ENCODE measurements at regions not wholly inside any gene's neighbourhood (a gene's known extent, or its start where the extent isn't known, plus 50 kb on each side); places are given as distances from the start of the nearest gene placed in this dataset.
"Not testable (repeated sequence)": the region's sequence is repeated elsewhere in the genome, so short reads cannot be mapped to it uniquely, and the experiment has no call there.

DNA sequence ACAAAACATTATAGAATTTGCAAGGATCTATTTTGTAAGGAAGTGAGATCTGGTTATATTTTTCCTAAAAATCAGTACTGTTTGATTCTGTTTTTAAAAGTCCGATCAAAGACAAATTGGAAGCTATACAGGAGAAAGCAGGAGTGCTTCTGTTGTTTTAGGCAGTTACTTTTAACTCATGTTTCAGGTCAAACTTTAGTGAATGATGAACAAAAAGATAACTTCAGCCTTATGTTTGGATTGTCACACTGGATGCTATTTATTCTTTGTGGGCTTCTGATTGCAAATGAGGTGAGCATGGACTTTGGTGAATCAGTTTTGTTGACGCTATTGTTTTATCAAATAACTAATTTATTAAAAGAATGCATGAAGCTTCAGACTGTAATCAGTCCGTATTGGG, 228.7 kb upstream of the SLC35B3 start:
- no peak for DNase-seq (ENCODE audit: low read depth in 2 of 2)

DNA sequence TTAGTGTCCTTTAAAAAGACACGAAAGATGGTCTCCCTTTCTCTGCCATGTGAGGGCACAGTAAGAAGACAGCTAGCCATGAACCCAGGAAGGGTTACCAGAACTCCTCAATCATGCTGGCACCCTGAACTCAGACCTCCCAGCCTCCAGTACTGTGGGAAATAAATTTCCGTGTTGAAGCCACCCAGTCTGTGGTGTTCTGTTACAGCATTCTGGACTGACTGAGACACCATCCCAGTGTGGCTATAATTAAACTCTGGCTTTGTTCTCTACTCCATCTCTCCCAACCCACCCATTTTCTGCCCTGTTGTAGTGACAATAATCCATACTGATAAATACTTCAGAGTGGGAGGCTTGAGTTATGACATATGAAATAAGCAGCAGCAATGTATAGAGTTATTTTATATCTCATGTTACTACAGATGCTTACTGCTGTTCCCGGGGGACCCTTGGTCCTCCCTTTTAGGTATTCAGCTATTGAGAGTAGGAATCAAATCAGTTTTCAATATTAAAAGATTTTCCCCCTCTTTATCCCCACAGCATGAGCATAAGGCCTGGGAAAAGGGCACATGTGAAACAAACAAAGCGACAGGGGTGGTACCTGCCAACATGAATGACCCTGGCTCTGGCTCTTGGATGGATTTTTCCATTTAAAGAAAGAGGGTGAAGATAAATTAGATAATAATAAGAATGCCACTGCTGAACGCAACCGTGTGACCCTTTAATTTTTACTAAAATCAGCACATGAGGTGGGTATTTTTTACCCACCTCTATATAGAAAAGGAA, 224.3 kb upstream of the SLC35B3 start:
- no peak for DNase-seq (ENCODE audit: low read depth in 2 of 2)

DNA sequence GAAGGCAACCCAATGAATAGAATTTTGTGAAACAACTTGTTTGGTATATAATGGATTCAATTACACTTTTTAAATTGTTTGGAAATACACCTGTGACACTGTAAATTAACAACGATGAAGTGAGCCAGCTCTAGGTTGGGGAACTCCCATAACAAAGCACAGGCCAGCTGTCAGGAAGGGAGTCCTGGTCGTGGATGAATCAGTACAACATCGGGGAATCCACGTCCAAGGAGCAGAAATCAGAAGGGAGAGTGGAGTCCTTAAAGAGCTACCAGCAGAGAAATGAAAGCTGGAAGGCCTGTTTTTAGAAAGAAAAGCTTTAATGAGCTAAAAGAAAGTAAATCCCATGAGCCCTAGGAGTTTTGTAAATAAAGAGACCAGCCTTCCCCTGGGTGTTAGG, 223.1 kb upstream of the SLC35B3 start:
- no peak for DNase-seq (ENCODE audit: low read depth in 2 of 2)

DNA sequence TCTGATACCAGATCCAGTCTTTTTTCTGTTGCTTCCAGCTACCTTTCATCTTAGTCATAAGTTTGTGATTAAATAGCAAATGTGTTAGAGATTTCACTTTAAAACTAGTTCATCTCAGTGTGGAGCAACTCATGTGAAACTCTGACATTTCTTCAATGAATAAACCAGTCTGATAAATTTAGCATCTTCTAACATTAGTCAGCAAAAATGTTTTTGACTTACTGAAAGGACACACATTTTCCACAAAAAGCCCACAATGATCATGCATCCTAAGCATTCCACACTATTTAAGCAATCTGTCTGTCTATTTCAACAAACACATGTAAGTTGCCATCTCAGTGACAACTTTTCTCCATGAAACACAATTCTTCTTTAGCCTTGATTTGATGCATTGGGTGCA, 222.2 kb upstream of the SLC35B3 start:
- no peak for DNase-seq (ENCODE audit: low read depth in 2 of 2)

DNA sequence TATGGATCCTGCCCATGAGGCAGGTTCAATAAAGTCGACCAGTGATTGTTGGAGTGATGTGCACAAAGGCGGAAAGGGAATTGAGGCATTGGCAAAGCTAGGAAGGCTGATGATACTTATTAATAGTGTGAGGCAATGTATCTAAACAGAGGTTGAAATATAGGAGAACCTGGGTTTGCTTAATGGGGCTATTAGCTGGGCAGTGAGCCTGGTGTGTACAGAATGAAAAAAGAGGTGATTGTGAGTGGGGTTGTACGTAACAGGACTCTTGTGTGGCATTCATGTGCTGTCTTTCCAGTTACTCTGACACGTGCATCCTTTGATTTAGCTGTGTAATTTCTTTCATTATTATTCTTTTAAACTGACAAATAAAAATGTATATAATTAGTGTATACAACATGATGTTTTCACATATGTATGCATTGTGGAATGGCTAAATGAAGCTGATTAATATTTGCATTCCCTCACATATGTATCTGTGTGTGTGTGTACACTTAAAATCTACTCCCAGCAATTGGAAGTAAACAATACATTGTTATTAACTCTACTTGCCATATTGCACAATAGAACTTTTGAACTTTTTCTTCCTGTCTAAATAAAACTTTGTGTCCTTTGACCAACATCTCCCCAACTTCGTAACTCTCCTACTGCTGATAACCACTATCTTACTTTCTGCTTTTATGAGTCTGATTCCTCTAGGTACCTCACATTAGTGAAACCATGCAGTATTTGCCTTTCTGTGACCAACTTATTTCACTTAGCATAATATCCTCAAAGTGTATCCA, 220.5 kb upstream of the SLC35B3 start:
- no peak for DNase-seq (ENCODE audit: low read depth in 2 of 2)

DNA sequence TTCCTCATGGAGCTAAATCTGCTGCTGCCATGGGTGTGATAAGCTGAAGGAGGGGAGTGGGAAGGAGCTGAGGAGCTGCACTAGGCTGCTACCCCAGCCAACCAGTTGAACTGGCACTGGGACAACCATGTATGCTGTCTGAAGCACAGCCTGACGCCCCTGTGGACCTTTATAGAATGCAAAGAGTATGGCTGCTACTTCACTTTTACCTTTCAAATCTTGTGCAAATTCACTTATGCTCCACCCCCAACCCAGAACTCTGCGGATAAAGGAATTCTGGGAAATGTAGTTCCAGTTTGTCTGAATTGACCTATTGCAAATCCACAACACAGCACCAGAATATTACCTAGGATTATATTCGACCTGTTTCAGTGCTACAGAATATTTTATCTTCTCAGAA, 217.4 kb upstream of the SLC35B3 start:
- no peak for DNase-seq (ENCODE audit: low read depth in 2 of 2)

DNA sequence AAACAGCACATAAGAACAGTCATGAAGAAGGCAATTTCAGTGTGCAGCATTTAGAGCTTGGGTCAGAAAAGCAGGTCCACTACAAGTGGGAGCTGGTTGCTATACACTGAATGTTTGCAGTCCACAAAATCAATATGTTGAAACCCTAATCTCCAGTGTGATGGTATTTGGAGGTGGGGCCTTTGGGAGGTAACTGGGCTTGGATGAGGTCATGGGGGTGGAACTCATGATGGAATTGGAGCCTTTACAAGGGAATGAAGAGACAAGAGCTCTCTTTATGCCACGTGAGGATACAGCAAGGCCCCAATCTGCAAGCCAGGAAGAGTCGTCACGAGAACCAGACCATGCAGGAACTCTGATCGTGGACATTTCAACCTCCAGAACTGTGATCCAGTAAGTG, 216.7 kb upstream of the SLC35B3 start:
- DNase-seq (ENCODE audit: low read depth in 2 of 2), result no peak

DNA sequence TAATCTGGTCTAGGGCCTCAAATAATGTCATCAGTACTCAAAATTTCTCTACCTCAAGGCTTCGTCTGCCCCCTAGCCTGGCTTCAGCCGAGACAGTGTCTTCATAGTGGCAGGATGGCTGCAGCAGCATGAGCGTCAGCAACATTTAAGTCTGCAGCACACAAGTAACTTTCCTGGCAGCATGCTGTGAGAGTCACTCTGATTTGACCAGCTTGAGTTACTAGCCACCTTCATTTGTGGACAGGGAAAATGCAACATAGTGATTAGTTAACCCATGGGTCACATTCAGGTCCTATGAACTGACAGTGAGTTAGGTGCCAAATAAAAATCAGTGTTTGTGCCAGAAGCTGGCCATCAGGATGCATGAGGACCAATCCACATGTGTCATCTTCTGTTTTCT, 209.9 kb upstream of the SLC35B3 start:
- DNase-seq (ENCODE audit: low read depth in 2 of 2), result no peak

DNA sequence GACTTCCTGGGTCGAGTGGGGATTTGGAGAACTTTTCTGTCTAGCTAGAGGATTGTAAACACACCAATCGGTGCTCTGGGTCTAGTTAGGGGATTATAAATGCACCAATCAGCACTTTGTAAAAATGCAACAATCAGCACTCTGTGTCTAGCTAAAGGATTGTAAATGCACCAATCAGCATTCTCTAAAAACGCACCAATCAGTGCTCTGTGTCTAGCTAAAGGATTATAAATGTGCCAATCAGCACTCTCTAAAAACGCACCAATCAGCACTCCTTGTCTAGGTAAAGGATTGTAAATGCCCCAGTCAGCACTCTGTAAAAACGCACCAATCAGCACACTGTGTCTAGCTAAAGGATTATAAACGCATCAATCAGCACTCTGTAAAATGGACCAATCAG, 209.0 kb upstream of the SLC35B3 start:
- no peak for DNase-seq (ENCODE audit: low read depth in 2 of 2)

DNA sequence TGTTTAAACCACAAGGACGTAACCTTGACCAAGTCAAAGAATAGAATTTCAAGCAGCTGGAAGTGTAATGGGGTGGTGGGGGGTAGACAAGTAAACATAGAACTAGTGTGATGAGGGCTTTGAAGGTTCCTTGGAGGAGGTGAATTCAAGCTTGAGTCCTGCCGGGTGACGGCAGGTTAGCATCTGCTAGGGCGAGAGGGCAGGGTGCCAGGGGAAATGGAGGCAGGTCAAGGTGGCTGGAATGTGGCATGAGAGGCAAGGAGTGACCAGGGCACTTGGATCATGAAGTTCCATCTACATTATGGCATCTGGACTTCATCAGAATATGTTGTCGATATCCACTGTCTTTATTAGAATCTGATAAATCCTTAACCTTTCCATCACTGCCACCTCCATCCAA, 207.5 kb upstream of the SLC35B3 start:
- no peak for DNase-seq (ENCODE audit: low read depth in 2 of 2)

DNA sequence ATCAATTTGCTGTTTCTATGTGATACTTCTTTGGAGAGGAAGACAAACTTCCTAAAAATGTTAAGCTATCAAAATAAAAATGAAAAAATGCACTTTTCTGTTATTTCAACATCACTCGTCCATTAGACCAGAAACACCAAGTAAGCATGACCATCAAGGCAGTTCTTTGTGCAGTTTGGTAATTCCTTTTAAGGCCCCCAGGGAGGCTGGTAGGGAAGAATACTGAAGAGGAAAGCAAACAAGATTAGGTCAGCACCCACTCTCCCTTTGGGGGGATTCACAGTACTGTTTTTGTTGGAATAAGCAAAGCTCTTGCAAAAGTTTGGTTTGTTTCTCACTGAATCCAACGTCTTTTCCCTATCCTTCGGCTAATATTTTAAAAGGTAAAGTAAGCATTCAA, 206.8 kb upstream of the SLC35B3 start:
- no peak for DNase-seq (ENCODE audit: low read depth in 2 of 2)

DNA sequence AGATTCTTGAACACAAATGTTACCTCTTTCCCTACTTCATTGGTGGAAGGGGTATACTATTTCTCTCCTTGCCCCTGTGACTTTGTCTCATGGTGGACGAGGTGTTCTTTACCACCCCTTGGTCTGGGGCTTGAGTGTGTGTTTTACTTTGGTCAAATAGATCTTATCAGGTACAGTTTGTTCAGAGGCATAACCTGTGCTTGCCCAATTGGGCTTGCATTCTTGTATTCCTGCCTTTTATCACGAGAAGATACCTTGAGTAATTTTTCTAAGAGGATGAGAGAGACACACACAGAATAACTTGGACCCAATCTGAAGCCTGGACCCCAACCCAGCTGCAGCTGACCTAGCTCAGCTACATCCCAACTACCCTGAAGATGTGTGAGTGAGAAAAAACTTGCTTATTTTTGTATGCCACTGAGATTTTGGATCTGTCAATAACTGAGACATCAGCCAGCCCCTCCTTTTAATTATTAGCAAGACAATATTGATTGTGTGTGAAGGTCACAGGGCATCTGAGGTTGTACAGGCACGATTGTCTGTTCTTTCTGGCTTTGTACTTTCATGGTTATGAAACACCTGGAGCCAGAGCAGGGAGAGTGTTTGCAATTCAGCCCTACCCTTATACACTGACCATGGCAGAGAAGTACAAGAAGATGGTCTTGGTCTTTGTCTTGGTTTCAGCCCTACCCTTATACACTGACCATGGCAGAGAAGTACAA, 204.7 kb upstream of the SLC35B3 start:
- DNase-seq (ENCODE audit: low read depth in 2 of 2), result no peak

DNA sequence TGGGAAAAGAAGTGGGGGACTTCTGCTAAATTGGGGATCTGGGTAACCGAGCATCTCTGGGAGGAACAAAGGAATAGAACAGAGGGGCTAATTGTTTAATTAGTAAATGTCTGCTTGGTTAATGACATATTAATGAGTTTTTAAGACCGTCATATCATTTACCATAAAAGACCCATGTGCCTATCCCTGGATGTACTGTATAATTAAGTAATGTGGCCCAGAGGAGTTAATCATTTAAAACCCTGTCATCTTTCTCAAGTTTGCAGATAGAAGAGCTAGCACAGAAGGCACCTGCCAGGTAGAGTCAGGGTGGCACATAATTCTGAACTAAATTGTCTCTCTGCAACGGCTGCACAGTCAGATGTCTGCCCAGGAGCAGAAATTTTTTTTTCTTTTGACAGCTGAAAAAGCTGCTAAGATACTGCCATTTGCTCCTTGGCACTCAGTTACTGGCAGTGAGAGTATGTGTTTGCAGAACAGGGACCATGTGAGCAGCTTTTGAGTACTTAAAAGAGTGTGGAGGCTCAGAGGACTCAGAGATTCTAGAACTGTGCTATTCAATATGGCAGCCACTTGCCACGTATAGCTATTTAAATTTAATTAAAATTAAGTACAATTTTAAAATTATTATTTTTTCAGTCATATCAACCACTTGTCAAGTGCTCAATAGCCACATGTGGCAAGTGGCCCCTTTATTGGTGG, 202.7 kb upstream of the SLC35B3 start:
- DNase-seq (ENCODE audit: low read depth in 2 of 2), result no peak

DNA sequence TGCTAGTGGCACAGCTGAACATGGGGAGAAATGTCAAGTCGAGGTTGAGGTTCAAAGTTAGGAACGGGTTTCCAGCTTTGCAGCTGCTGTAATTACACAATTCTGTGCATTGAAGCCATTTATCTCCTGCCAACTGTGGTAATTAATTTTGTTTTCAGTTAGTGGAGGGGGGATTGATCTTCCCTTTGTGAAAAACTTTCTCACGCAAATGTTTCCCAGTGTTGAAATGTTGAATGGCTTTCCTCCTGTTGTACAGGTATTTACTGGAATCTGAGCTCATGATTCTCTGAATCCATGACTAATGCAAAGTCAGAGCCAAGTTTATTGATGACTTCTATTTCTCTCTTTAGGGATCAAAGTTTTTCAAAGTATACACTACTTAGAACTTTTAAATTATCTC, 198.4 kb upstream of the SLC35B3 start:
- no peak for DNase-seq (ENCODE audit: low read depth in 2 of 2)

DNA sequence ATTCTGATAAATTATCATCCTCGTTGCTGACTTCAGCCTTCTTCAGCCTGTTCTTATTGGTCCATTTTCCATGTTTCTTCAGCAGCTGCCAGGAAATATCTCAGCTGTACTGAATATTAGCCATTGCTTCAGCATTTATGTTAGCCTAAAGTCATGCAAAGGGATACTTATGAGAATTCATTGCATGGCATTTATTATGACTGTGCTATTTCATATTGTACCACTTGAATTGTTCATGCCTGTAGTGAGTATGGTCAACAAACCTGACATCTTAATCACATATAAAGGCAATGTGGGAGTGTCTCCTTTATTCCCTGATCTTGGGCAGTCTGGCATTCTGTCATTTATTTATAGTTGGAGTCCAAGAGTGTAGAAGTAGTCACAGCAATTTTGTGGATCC, 193.4 kb upstream of the SLC35B3 start:
- DNase-seq (ENCODE audit: low read depth in 2 of 2), result no peak

DNA sequence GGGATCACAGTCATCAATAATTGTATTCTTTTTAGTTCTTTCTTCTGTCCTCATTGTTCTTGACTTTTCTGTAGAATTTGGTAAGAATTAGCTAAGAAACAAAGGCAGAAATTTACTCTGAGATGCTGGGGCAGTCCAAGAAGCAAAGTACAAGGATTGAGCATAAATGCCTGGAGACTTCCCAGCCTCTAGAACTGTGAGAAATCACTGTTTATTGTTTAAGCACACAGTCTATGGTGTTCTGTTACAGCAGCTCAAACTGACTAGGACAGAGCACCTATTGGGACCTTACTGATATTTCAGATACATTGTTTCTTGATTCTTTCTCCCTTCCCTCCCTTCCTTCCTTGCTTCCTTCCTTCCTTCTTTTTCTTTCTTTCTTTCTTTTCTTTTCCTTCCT, 192.7 kb upstream of the SLC35B3 start:
- DNase-seq (ENCODE audit: low read depth in 2 of 2), result no peak

DNA sequence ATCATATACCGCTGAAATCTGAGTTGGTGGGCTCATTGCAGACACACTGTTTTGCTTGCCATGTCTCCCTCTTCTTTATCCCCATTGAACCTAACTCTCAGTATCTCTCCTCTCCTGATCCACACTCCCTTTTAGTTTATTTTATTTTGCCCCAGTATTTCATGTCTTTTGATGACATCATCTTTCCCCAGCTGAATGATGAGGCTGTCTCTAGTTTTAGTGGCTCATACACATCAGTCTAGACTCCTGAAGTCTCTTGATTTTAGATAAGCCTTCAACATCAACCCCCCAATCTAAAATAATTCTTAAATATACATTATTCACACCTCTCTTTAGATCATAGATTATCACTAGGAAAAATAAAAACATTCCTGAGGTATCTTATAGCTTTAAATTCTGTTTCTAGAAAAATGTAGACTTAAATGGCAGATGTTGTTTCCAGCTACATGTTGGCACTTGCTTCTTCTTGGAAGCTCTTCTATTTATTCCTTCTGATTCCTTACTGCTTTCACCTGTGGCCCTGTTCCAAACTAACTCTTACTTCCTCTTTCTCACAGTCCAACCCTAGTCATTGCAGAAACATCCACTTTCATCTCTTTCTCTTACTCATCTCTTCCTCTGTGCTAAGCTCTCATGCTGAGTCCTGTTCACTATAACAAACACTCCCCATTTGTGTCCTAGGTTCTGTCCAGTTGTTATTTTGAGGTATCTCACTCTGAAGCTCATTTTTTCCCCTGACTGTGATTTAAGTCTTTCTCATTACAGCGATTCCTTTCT, 191.9 kb upstream of the SLC35B3 start:
- DNase-seq (ENCODE audit: low read depth in 2 of 2), result no peak

DNA sequence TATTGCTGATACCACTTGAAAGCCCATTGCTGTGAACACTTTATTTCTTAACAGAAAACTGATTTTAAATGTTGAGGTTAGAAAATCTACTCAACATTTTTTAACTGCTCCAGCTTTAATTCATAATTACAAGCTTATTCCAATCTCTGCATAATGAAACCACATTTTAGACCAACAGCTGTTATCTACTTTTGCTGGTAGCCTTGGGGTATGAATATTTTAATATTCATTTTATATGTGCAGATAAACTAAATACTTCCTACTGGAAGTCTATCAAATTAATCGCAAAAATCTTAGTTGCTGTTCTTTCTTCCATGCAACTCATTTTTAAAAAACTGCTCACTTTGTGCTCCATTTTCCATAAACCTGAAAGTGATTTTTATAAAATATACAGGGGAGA, 189.3 kb upstream of the SLC35B3 start:
- no peak for DNase-seq (ENCODE audit: low read depth in 2 of 2)

DNA sequence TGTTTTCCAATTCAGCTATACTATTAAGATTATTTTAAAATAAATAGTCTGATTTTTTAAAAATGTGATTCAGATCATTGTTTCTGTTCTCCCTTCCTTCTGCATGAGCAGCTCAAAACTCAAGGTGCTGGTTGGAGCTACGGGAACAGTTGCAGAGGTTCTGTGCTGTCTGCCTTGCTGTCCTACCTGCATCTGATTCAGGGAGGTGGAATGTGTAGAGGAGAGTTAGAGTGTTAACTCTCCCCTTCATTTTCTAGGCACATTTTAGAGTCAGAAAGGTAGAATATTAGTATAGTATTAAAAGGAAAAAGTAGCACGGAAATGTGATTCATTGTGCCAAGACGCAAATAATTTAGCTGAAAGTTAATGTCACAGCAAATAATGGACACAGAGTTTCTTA, 188.1 kb upstream of the SLC35B3 start:
- DNase-seq (ENCODE audit: low read depth in 2 of 2), result no peak

DNA sequence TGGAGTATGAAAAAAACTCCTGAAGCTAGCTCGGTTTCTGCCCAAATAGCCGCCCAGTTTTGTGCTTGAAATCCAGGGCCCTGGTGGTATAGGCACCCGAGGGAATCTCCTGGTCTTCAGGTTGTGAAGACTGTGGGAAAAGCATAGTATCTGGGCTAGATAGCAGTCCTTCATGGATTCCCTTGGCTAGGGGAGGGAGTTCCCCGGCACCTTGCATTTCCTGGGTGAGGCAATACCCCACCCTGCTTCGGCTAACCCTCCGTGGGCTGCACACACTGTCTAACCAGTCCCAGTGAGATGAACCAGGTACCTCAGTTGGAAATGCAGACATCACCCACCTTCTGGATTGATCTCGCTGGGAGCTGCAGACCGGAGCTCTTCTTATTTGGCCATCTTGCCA, 184.5 kb upstream of the SLC35B3 start:
- DNase-seq (ENCODE audit: low read depth in 2 of 2), result no peak

DNA sequence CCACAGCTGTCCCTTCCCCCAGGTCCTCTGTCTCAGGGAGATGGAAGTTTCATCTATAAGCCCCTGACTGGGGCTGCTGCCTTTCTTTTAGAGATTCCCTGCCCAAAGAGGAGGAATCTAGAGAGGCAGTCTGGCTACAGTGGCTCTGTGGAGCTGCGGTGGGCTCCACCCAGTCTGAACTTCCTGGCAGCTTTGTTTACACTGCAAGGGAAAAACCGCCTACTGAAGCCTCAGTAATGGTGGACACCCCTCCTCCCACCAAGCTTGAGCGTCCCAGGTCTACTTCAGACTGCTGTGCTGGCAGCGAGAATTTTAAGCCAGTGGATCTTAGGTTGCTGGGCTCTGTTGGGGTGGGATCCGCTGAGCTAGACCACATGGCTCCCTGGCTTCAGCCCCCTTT, 184.1 kb upstream of the SLC35B3 start:
- not testable (repeated sequence) for DNase-seq (ENCODE audit: low read depth in 2 of 2)
